GM18502 (cell line): ENCODE measurements at regions not wholly inside any gene's neighbourhood (a gene's known extent, or its start where the extent isn't known, plus 50 kb on each side); places are given as distances from the start of the nearest gene placed in this dataset.
"Not testable (repeated sequence)": the region's sequence is repeated elsewhere in the genome, so short reads cannot be mapped to it uniquely, and the experiment has no call there.

Experiments used
- ATAC-seq: cut with Tn5 transposase; IDR thresholded peaks from one replicate; pipeline ENCODE4 v1.9.1; 2021; ENCODE audit warnings: mild to moderate bottlenecking; ENCODE audit not compliant: unreplicated experiment, poor library complexity

GRCh38 chr1:190943722-190944121 lies 466.1 kb upstream of the BRINP3 start:
- ATAC-seq = not testable (repeated sequence)

GRCh38 chr1:190949939-190950338 lies 472.3 kb upstream of the BRINP3 start:
- no peak for ATAC-seq

- ATAC-seq = no peak
Measured at GRCh38 chr1:190957565-190957964, 479.9 kb upstream of the BRINP3 start.

GRCh38 chr1:190963321-190963720 lies 485.7 kb upstream of the BRINP3 start:
- ATAC-seq = no peak

- ATAC-seq = no peak
Measured at GRCh38 chr1:190975827-190976226, 498.2 kb upstream of the BRINP3 start.

GRCh38 chr1:191002768-191003167 lies 525.1 kb upstream of the BRINP3 start:
- ATAC-seq = no peak

- no peak for ATAC-seq
Measured at GRCh38 chr1:191016765-191017164, 539.1 kb upstream of the BRINP3 start.

- no peak for ATAC-seq
Measured at GRCh38 chr1:191022856-191023255, 545.2 kb upstream of the BRINP3 start.

- ATAC-seq = no peak
Measured at GRCh38 chr1:191025896-191026642, 548.4 kb upstream of the BRINP3 start.

GRCh38 chr1:191026828-191027227 lies 549.2 kb upstream of the BRINP3 start:
- ATAC-seq = no peak

GRCh38 chr1:191034132-191034531 lies 556.5 kb upstream of the BRINP3 start:
- ATAC-seq = no peak

- no peak for ATAC-seq
Measured at GRCh38 chr1:191043066-191043465, 565.4 kb upstream of the BRINP3 start.

- ATAC-seq = no peak
Measured at GRCh38 chr1:191049781-191050180, 572.1 kb upstream of the BRINP3 start.

- ATAC-seq = no peak
Measured at GRCh38 chr1:191052888-191053287, 575.2 kb upstream of the BRINP3 start.

- no peak for ATAC-seq
Measured at GRCh38 chr1:191065346-191065745, 587.7 kb upstream of the BRINP3 start.

GRCh38 chr1:191065771-191066170 lies 588.1 kb upstream of the BRINP3 start:
- no peak for ATAC-seq

- no peak for ATAC-seq
Measured at GRCh38 chr1:191074881-191075280, 597.2 kb upstream of the BRINP3 start.

GRCh38 chr1:191083090-191083489 lies 605.4 kb upstream of the BRINP3 start:
- ATAC-seq = not testable (repeated sequence)

- no peak for ATAC-seq
Measured at GRCh38 chr1:191085121-191085520, 607.5 kb upstream of the BRINP3 start.

GRCh38 chr1:191086910-191087309 lies 609.2 kb upstream of the BRINP3 start:
- ATAC-seq = no peak

GRCh38 chr1:191096405-191096804 lies 618.7 kb upstream of the BRINP3 start:
- no peak for ATAC-seq

- ATAC-seq = no peak
Measured at GRCh38 chr1:191099696-191100095, 622.0 kb upstream of the BRINP3 start.
